Prostate gland (tissue), 2 donors: ENCODE measurements at regions not wholly inside any gene's neighbourhood (a gene's known extent, or its start where the extent isn't known, plus 50 kb on each side); places are given as distances from the start of the nearest gene placed in this dataset.

Source experiments
- POLR2AphosphoS5 ChIP-seq: sonication (generic); formaldehyde crosslinking; IDR thresholded peaks from one replicate; pipeline ENCODE4 v1.6.1; 2017; ENCODE audit warnings: antibody characterized with exemption
- TF ChIP-seq, protein P1 (sequence below), 4 experiments: fragments of 200-600 bp in 2 of 4; fragments of 450-650 bp in 2 of 4; sonication (generic) in 2 of 4; IDR thresholded peaks; 1 replicate in 3 of 4; 2 replicates in 1 of 4; pipeline ENCODE4 v1.5.1; 2016 to 2019; ENCODE audit warnings: antibody characterized with exemption in 4 of 4, mild to moderate bottlenecking in 2 of 4, moderate library complexity in 2 of 4

GRCh38 chrX:13894888-13895565, 78.1 kb upstream of the GPM6B start:
- TF ChIP-seq, protein P1, sequence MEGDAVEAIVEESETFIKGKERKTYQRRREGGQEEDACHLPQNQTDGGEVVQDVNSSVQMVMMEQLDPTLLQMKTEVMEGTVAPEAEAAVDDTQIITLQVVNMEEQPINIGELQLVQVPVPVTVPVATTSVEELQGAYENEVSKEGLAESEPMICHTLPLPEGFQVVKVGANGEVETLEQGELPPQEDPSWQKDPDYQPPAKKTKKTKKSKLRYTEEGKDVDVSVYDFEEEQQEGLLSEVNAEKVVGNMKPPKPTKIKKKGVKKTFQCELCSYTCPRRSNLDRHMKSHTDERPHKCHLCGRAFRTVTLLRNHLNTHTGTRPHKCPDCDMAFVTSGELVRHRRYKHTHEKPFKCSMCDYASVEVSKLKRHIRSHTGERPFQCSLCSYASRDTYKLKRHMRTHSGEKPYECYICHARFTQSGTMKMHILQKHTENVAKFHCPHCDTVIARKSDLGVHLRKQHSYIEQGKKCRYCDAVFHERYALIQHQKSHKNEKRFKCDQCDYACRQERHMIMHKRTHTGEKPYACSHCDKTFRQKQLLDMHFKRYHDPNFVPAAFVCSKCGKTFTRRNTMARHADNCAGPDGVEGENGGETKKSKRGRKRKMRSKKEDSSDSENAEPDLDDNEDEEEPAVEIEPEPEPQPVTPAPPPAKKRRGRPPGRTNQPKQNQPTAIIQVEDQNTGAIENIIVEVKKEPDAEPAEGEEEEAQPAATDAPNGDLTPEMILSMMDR (IDR thresholded peaks at IDR 0.05), result no peak
- TF ChIP-seq POLR2AphosphoS5, result no peak
